H7 (cell line): ENCODE measurements at regions not wholly inside any gene's neighbourhood (a gene's known extent, or its start where the extent isn't known, plus 50 kb on each side); places are given as distances from the start of the nearest gene placed in this dataset.

Source experiments
- DNase-seq: peaks from one replicate; pipeline ENCODE4 v3.0.0; 2012
- H3K27me3 ChIP-seq: 2 replicates; pipeline ENCODE4 v1.6.0; 2011; ENCODE audit warnings: mild to moderate bottlenecking, low read length; ENCODE audit not compliant: control insufficient read depth, insufficient read depth
- H3K36me3 ChIP-seq: replicated peaks from 2 replicates; pipeline ENCODE4 v1.5.1; 2011; ENCODE audit warnings: low read length; ENCODE audit not compliant: control insufficient read depth, insufficient read depth
- H3K4me3 ChIP-seq: 2 replicates; pipeline ENCODE4 v1.5.1; 2011; ENCODE audit warnings: low read depth, mild to moderate bottlenecking, control low read depth, low read length, moderate library complexity; ENCODE audit not compliant: insufficient read depth

- Histone ChIP-seq H3K4me3 (no peak overlapping the region), H3K27me3 (no peaks in the 10 kb centered on the region), H3K36me3 (no peaks in the 10 kb centered on the region)
- DNase-seq, result no peak
Measured at GRCh38 chr4:66252291-66252690, 582.0 kb upstream of the EPHA5 start.

- DNase-seq, result no peak
- Histone ChIP-seq H3K36me3 (no peaks in the 10 kb centered on the region), H3K4me3 (no peak overlapping the region), H3K27me3 (no peaks in the 10 kb centered on the region)
Measured at GRCh38 chr4:66246643-66247042, 576.4 kb upstream of the EPHA5 start.

DNA sequence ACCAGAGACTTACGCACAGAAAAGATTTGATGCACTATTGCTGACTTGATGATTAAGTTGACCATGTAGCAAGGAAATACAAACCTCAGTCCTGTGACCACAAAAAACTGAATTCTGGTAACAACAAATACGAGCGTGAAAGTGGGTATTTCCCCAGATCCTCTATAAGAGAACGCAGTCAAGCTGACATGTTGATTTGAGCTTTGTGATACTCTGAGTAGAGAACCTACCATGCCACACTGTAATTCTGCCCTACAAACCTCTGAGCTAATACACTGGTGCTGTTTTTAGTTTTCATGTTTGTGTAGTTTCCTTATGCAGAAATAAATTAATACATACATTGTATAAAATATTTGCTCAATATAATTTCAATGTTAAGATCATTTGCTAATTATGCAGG, 565.6 kb upstream of the EPHA5 start:
- Histone ChIP-seq H3K4me3 (no peak overlapping the region), H3K36me3 (no peaks in the 10 kb centered on the region), H3K27me3 (no peaks in the 10 kb centered on the region)
- DNase-seq, result no peak

GRCh38 chr4:66229885-66230284, 559.6 kb upstream of the EPHA5 start:
- no peak for DNase-seq
- Histone ChIP-seq H3K4me3 (no peak overlapping the region), H3K27me3 (no peaks in the 10 kb centered on the region), H3K36me3 (no peaks in the 10 kb centered on the region)

- no peak for DNase-seq
- no peaks in the 10 kb centered on the region for H3K27me3 ChIP-seq
Measured at GRCh38 chr4:66225539-66225938, 555.2 kb upstream of the EPHA5 start.

GRCh38 chr4:66223068-66223703, 552.9 kb upstream of the EPHA5 start:
- Histone ChIP-seq H3K27me3 (no peaks in the 10 kb centered on the region), H3K4me3 (no peak overlapping the region), H3K36me3 (no peaks in the 10 kb centered on the region)
- no peak for DNase-seq

More at GRCh38 chr4:66225539-66225938, 555.2 kb upstream of the EPHA5 start:
- H3K36me3 ChIP-seq, result no peaks in the 10 kb centered on the region
- H3K4me3 ChIP-seq, result no peak overlapping the region

GRCh38 chr4:66219401-66219800, 549.1 kb upstream of the EPHA5 start:
- no peak overlapping the region for H3K4me3 ChIP-seq
- no peaks in the 10 kb centered on the region for H3K36me3 ChIP-seq
- no peaks in the 10 kb centered on the region for H3K27me3 ChIP-seq
- DNase-seq, result no peak

- no peaks in the 10 kb centered on the region for H3K27me3 ChIP-seq
Measured at GRCh38 chr4:66216252-66216651, 546.0 kb upstream of the EPHA5 start.

GRCh38 chr4:66212489-66212888, 542.2 kb upstream of the EPHA5 start:
- no peak overlapping the region for H3K4me3 ChIP-seq
- no peaks in the 10 kb centered on the region for H3K36me3 ChIP-seq
- no peaks in the 10 kb centered on the region for H3K27me3 ChIP-seq
- DNase-seq, result no peak

More at GRCh38 chr4:66216252-66216651, 546.0 kb upstream of the EPHA5 start:
- Histone ChIP-seq H3K36me3 (no peaks in the 10 kb centered on the region), H3K4me3 (no peak overlapping the region)
- DNase-seq, result no peak

DNA sequence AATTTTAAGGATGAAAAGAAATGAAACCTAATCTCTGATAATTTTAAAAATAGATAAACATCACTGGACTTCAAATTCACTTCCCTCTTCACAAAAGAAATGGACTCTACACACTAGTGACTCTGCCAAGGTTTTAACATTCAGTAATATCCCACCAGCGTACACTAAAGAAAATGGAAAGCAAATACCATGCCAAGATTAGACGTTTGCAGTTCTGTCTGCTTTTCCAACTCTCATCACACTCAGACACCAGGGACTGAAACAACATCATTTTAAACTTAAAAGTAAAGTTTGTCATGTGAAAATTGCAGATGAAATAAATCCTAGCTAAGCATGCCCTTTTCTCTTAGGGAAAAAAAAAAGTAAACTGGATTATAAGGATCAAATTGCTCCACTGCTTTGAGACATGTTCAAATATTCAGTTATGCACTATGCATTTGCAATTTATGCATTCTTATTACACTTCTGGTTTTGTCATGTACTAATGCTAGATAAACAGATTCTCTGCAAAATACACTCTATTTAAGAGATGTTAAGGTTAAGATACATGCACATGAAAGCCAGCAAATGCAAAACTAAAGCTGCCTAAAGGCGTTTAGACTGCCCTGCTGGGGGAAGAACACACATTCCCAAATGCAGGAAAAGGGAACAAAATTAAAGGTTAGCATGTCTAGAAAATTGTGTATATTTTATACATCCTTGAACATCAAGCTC, 534.4 kb upstream of the EPHA5 start:
- Histone ChIP-seq H3K4me3 (no peak overlapping the region), H3K36me3 (no peaks in the 10 kb centered on the region), H3K27me3 (no peaks in the 10 kb centered on the region)
- DNase-seq, result no peak

DNA sequence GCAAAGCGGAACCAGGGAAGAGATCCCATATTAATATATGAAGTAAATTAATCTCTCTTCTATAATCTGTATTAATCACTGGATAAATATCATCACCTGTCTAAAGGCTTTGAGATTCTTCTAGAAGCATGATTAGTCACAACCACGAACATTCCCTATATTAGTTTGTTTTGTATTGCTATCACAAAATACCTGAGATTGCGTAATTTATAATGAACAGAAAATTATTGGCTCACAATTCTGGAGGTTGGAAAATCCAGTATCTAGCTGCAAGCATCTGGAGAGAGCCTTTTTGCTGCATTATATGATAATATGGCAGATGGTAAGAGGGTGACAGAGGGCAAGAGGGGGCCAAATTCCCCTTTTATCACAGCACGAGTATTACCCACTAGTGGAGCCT, 532.6 kb upstream of the EPHA5 start:
- DNase-seq, result no peak
- Histone ChIP-seq H3K27me3 (no peaks in the 10 kb centered on the region), H3K4me3 (no peak overlapping the region), H3K36me3 (no peaks in the 10 kb centered on the region)

- no peaks in the 10 kb centered on the region for H3K36me3 ChIP-seq
- H3K27me3 ChIP-seq, result no peaks in the 10 kb centered on the region
- no peak for DNase-seq
- no peak overlapping the region for H3K4me3 ChIP-seq
Measured at GRCh38 chr4:66197451-66197850, 527.2 kb upstream of the EPHA5 start.

DNA sequence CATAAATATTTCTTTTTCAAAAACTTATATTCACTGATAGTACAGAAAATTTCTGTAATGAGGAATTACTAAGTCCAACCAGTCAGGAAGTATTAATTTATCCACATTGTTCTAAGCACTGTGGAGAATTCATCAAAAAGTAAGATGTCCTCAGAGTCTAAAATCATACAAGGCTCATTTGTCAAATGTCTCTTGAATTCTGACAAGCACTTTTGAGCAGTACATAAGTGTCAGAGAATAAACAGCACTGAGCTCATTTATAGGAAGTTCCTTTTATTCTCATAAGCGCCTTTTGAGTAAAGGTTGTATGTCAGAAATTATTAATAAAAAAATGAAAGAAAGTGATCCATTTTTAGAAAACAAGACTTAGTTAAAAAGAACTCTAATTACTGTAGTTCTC, 523.2 kb upstream of the EPHA5 start:
- H3K4me3 ChIP-seq, result no peak overlapping the region
- H3K36me3 ChIP-seq, result no peaks in the 10 kb centered on the region
- no peak for DNase-seq
- no peaks in the 10 kb centered on the region for H3K27me3 ChIP-seq

DNA sequence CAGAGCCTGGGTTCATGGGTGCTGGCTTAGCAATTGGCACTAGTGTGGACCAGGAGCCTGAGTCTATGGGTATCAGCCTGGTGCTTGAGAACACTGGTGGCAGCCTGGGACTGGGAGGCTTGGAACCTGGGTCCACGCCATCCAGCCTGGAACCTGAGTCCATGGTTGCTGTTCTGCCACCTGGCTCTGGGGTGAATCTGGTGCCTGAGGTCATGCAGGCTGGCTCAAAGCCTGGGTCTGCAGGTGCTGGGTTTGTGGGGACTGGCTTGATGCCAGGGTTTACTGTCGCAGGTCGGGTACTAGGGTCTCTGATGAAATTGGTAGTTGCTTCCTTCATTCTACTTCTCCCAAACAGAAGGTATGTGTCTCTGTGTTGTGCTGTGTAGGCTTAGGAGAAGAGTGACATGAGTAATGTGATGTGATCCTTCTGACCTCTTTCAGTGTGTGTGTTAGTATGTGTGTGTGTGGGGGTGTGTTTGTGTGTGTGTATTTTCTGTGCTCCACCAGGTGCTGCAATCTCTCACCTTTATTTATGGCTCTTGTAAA, 517.0 kb upstream of the EPHA5 start:
- H3K4me3 ChIP-seq, result no peak overlapping the region
- H3K36me3 ChIP-seq, result no peaks in the 10 kb centered on the region
- no peaks in the 10 kb centered on the region for H3K27me3 ChIP-seq
- no peak for DNase-seq

GRCh38 chr4:66186095-66186494, 515.8 kb upstream of the EPHA5 start:
- Histone ChIP-seq H3K4me3 (no peak overlapping the region), H3K36me3 (no peaks in the 10 kb centered on the region), H3K27me3 (no peaks in the 10 kb centered on the region)
- no peak for DNase-seq
